PFSK-1 (cell line): ENCODE measurements at regions not wholly inside any gene's neighbourhood (a gene's known extent, or its start where the extent isn't known, plus 50 kb on each side); places are given as distances from the start of the nearest gene placed in this dataset.

Experiments used
- FOXP2 ChIP-seq: optimal IDR thresholded peaks from 2 replicates; pipeline ENCODE3; 2011; ENCODE audit warnings: borderline replicate concordance, control low read depth, inconsistent platforms; ENCODE audit not compliant: insufficient read depth; ENCODE audit errors: extremely low read length, extremely low read depth
- POLR2AphosphoS5 ChIP-seq: IDR thresholded peaks from 2 replicates; pipeline ENCODE4 v1.6.1; 2012; ENCODE audit warnings: low read depth, mild to moderate bottlenecking, control low read depth, low read length, moderate library complexity
- SIN3A ChIP-seq: IDR thresholded peaks from 2 replicates; pipeline ENCODE4 v1.6.1; 2012; ENCODE audit warnings: mild to moderate bottlenecking, low read length, moderate library complexity, borderline replicate concordance; ENCODE audit not compliant: insufficient read depth
- TAF1 ChIP-seq: IDR thresholded peaks from 2 replicates; pipeline ENCODE4 v1.6.1; 2012; ENCODE audit warnings: low read length, control low read depth, borderline replicate concordance; ENCODE audit not compliant: insufficient read depth
- TF ChIP-seq, protein P1 (sequence below), 2 experiments: IDR thresholded peaks; 2 replicates each; pipeline versions ENCODE4 v1.6.1 to v1.8.0; 2011 to 2012; ENCODE audit warnings: low read depth in 2 of 2, low read length in 2 of 2, control low read depth in 1 of 2, inconsistent platforms in 1 of 2, mild to moderate bottlenecking in 1 of 2, moderate library complexity in 1 of 2; ENCODE audit not compliant: insufficient read depth in 1 of 2

DNA sequence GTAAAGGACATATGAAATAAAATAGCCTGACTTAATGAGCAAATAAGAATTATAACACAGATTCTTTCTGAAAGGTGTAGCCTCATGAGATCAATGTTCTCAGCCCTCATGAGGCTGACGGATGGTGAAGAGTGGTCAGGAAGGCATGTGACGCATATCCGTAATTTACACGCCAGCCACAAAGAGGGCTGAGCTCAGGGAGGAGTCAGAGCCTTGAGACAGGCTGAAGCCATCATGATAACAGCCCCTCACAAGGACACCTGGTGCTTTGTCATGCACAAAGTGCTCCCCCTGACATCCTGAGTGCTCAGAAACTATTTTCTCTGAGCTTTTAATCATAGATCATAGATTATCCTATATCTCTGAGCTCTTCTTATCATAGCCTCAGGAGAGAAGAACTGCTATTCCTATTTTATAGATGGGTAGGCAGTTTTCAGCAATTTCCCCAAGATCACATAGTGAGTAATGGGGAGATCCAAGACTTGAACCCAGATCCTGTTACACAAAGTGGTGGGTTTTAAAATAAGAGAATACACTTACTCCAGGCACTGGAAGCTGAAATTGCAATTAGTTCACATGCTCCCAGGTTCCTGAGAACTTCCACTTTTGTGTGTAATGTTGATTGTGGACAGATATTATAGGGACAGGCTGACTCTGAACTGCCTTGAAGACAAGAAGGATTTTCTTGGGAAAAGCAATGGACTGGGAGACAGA is 267.1 kb downstream of the RPLP1 start:
- TF ChIP-seq POLR2AphosphoS5 (no peak), TAF1 (no peak)

DNA sequence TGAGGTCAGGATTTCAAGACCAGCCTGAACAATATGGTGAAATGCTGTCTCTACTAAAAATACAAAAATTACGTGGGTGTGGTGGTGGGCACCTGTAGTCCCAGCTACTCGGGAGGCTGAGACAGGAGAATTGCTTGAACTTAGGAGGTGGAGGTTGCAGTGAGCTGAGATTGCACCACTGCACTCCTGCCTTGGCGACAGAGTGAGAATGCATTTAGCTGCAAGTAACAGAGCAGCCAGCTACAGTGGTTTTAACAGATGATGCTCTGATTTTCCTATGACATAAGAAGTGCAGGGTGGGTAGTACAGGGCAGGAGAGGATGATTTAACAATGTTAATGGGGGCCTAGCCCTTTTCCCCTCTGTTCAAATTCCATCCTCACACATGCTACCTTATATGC is 267.9 kb downstream of the RPLP1 start:
- TF ChIP-seq, protein P1, sequence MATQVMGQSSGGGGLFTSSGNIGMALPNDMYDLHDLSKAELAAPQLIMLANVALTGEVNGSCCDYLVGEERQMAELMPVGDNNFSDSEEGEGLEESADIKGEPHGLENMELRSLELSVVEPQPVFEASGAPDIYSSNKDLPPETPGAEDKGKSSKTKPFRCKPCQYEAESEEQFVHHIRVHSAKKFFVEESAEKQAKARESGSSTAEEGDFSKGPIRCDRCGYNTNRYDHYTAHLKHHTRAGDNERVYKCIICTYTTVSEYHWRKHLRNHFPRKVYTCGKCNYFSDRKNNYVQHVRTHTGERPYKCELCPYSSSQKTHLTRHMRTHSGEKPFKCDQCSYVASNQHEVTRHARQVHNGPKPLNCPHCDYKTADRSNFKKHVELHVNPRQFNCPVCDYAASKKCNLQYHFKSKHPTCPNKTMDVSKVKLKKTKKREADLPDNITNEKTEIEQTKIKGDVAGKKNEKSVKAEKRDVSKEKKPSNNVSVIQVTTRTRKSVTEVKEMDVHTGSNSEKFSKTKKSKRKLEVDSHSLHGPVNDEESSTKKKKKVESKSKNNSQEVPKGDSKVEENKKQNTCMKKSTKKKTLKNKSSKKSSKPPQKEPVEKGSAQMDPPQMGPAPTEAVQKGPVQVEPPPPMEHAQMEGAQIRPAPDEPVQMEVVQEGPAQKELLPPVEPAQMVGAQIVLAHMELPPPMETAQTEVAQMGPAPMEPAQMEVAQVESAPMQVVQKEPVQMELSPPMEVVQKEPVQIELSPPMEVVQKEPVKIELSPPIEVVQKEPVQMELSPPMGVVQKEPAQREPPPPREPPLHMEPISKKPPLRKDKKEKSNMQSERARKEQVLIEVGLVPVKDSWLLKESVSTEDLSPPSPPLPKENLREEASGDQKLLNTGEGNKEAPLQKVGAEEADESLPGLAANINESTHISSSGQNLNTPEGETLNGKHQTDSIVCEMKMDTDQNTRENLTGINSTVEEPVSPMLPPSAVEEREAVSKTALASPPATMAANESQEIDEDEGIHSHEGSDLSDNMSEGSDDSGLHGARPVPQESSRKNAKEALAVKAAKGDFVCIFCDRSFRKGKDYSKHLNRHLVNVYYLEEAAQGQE (IDR thresholded peaks at IDR 0.05; ENCODE audit: insufficient read depth in 1 of 2, low read depth in 2 of 2, low read length in 2 of 2), result no peak
- TF ChIP-seq POLR2AphosphoS5 (no peak), SIN3A (no peak), TAF1 (no peak), FOXP2 (no peak)

DNA sequence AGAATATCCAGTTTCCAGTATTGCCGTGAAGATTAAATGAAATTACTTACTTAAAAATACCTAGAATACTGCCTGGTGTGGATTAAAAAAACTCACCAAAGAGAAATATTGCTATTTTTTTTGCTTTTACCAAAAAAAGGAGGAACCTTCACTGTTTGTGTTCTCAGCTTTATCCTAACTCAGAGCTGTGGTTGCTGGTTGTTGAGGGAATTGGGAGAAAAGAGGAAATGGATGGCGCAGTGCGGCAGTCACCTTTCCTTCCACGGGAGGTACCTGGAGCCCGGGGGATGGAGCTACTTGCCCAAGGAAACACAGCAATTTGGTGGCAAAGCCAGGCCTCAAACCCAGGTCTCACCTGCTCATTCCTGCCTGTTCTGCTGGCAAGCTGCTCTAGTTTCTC is 270.3 kb downstream of the RPLP1 start:
- TF ChIP-seq POLR2AphosphoS5, result no peak

DNA sequence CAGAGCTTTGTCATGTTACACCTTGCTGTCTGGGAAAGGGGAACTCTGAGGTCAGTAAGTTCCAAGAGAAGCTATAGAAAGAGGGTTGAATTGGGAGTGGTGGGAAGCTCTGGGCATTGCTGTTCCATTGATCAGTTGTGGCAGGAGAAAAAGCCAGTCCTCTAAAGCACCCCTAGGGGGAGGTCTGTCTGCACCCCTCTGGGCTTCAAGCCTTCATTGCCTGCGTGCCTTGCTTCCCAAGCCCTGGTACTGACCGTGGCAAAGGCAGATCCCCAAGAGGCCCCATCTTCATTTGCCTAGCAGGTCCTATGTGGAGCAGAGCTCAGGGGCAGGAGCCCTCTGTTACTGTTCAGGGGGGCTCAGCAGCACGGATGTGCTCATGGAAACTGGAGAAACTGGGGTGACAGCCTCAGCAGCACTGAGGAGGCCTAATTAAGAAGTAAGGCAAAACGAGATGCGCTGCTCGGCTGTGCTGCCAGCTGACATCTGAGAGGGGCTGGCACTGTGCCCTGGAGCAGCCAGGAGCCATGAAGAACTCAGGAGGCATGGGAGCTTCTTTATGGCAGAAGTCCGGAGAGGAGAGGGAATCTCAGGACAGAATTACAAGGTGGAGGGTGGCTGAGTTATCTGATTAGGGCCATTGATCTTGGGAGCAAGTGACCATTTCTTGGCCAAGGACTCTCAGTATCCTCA is 270.9 kb downstream of the RPLP1 start:
- TF ChIP-seq POLR2AphosphoS5, result no peak
- no peak for TF ChIP-seq FOXP2
- no peak for TF ChIP-seq TAF1
- TF ChIP-seq, protein P1 (IDR thresholded peaks at IDR 0.05; ENCODE audit: insufficient read depth in 1 of 2, low read depth in 2 of 2, low read length in 2 of 2), result no peak
- TF ChIP-seq SIN3A, result no peak

DNA sequence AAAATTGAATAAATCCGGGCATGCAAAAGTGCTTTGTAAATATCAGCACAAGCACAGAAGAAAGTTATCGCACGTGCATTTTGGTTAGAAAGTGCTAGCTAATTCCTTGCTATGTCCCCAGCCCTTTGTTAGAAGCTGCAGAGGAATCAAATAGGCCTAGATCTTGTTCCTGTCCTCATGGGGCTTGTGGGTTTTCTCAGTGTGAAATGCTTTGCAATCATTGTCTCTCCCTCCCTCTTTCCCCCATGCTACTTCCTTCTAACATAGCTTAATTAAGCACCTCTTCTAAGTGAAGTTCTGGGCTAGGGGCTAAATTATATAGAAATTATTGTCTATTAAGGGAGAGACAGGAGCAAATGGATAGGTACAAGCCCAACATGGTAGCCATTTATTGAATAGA is 271.7 kb downstream of the RPLP1 start:
- TF ChIP-seq, protein P1 (IDR thresholded peaks at IDR 0.05; ENCODE audit: insufficient read depth in 1 of 2, low read depth in 2 of 2, low read length in 2 of 2), result no peak
- TF ChIP-seq FOXP2, result no peak
- TF ChIP-seq SIN3A, result no peak
- TF ChIP-seq TAF1, result no peak
- no peak for TF ChIP-seq POLR2AphosphoS5

DNA sequence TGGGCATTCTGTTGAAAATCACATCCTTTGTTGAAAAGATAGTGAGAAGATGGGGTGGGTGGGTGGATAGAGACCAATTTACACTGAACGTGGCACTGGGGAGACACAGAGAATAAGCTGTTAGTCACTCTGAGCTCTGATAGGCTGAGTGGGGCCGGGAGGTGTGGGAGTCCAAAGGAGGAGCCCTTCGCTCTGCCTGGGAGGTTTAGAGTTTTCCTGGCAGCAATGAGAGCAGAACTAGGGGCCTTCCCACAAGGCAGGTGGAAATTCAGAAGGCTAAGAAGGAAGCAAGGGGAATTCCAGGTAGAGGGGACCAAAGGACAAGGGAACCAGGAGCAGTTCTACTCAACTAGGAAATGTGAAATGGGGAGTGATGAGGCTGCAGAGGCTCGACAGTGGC is 272.7 kb downstream of the RPLP1 start:
- no peak for TF ChIP-seq SIN3A
- no peak for TF ChIP-seq FOXP2
- no peak for TF ChIP-seq TAF1

DNA sequence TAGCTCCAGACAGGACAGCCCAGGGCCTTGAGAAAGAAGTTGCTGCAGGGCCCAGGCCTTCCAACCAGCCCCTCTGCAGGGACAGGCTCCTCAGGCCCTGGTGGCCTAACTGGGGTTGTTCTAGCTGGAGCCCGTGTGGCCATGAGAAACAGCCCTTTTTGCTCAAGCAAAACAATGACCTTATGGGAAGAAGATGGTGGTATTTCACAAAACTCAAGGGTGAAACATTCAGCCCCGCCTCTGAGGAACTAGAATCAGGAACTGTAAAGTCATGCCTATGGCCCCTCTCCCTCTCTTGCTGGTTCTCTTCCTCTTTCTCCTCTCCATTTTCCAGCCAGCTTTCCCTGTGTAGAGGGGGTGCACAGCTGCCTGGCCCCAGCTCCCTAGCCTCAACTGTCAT is 273.3 kb downstream of the RPLP1 start:
- TF ChIP-seq, protein P1 (IDR thresholded peaks at IDR 0.05; ENCODE audit: insufficient read depth in 1 of 2, low read depth in 2 of 2, low read length in 2 of 2), result no peak
- TF ChIP-seq FOXP2 (no peak), SIN3A (no peak), TAF1 (no peak), POLR2AphosphoS5 (no peak)
